Effector memory CD4-positive, alpha-beta T cell (primary cell): ENCODE measurements at regions not wholly inside any gene's neighbourhood (a gene's known extent, or its start where the extent isn't known, plus 50 kb on each side); places are given as distances from the start of the nearest gene placed in this dataset.

ENCODE experiments used
- DNase-seq, 3 donors: peaks; one replicate each; pipeline ENCODE4 v3.0.0-alpha.2; 2020
- H3K27ac ChIP-seq: 2 replicates; pipeline ENCODE4 v1.7.0; 2013; ENCODE audit warnings: mild to moderate bottlenecking, low read length, moderate library complexity; ENCODE audit not compliant: insufficient read depth, poor library complexity, severe bottlenecking
- H3K27me3 ChIP-seq: replicated peaks from 2 replicates; pipeline ENCODE4 v1.7.0; 2013; ENCODE audit warnings: mild to moderate bottlenecking, low read length; ENCODE audit not compliant: insufficient read depth, control insufficient read depth, poor library complexity, severe bottlenecking
- H3K36me3 ChIP-seq: 2 replicates; pipeline ENCODE4 v1.7.0; 2013; ENCODE audit warnings: mild to moderate bottlenecking, low read length, moderate library complexity; ENCODE audit not compliant: control insufficient read depth, insufficient read depth
- H3K4me1 ChIP-seq: 2 replicates; pipeline ENCODE4 v1.7.0; 2013; ENCODE audit warnings: low read length, mild to moderate bottlenecking; ENCODE audit not compliant: control insufficient read depth, insufficient read depth, poor library complexity, severe bottlenecking
- H3K4me3 ChIP-seq: 2 replicates; pipeline ENCODE4 v1.7.0; 2013; ENCODE audit warnings: low read length, low read depth, mild to moderate bottlenecking; ENCODE audit not compliant: insufficient read depth, poor library complexity, severe bottlenecking
- H3K9me3 ChIP-seq: 2 replicates; pipeline ENCODE4 v1.7.0; 2013; ENCODE audit warnings: mild to moderate bottlenecking, low read length, moderate library complexity; ENCODE audit not compliant: control insufficient read depth

DNA sequence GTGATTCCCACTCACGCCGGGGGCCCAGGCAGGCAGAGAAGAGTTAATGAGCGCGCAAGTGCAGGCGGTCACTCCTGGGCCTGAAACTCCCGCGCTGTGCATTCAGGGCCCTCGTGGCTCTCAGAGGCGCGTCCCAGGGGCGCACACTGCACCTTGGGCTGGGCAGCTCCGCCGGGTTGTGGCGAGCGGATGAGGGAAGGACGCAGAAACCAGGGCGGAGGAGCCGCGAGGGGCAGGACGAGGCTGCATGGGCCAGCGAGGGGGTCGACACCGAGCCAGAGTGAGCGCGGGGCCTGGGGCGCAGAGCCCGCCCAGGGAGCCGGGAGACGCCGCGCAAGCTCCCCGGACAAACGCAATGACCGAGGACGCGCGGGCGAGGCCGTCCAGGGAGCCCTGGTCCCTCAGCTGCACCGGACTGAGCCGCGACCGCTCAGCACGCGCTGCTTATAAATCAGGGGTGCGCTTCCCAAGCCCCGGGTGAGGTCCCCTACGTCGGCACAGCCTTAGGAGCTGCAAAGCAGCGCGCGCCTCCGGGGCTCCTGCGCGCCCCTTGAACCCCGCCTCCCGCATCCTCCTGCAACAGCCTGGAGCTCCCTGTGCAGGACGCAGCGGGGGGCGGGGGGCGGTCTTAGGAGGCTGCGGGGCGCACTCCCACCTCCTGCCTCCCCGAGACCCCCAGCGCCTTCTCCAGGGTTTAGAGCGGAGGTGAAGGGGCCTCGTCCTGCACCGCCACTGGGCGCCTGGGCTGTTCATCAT lies 180.2 kb upstream of the ALKAL2 start:
- Histone ChIP-seq H3K27ac (no peak overlapping the region), H3K27me3 (peaks cover 13% of the 10 kb centered on the region), H3K36me3 (no peaks in the 10 kb centered on the region), H3K9me3 (no peaks in the 10 kb centered on the region), H3K4me1 (no peaks in the 10 kb centered on the region), H3K4me3 (no peak overlapping the region)
- DNase-seq: no peak

DNA sequence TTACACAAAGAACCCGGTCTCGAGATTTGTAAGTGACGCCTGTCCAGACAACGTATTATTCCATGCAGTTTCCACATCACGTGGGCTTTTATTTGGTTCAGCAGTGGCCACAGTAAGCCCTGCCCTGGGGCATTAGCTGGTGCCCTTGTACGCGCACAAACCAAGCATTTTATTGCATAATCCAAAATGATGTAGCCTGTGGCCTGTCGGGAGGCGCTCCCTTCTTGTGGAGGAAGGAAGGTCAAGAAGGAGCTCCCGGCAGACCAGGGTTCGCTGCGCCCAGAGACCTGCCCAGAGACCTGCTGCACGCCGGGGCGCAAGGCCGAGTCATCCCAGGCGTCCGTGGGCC lies 179.6 kb upstream of the ALKAL2 start:
- Histone ChIP-seq H3K4me1 (no peaks in the 10 kb centered on the region), H3K27ac (no peak overlapping the region), H3K9me3 (no peaks in the 10 kb centered on the region), H3K4me3 (no peak overlapping the region), H3K27me3 (peaks cover 13% of the 10 kb centered on the region), H3K36me3 (no peaks in the 10 kb centered on the region)
- DNase-seq: no peak

DNA sequence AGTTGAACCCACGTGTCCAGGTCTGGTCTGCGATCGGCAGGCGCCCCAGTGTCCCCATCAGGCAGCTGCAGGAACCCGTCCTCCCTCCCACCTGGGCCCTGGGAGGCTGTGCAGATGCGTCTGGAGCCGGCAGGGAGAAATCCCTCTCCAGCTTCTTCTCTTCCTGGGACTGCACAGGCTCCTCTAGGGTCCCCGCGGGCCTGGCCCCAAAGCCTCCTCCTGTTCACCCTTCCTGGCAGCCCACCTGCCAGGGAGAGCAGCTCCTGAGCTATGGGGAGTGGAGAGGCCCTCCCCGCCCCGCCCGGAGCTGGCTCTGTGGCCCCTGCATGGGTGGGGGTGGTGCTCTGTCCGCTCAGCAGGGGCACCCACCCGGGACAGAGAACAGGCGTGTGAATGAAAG lies 179.2 kb upstream of the ALKAL2 start:
- H3K36me3 ChIP-seq: no peaks in the 10 kb centered on the region
- DNase-seq: no peak
- H3K27me3 ChIP-seq: peaks cover 13% of the 10 kb centered on the region
- no peaks in the 10 kb centered on the region for H3K9me3 ChIP-seq
- H3K4me3 ChIP-seq: no peak overlapping the region
- no peaks in the 10 kb centered on the region for H3K4me1 ChIP-seq
- H3K27ac ChIP-seq: no peak overlapping the region

DNA sequence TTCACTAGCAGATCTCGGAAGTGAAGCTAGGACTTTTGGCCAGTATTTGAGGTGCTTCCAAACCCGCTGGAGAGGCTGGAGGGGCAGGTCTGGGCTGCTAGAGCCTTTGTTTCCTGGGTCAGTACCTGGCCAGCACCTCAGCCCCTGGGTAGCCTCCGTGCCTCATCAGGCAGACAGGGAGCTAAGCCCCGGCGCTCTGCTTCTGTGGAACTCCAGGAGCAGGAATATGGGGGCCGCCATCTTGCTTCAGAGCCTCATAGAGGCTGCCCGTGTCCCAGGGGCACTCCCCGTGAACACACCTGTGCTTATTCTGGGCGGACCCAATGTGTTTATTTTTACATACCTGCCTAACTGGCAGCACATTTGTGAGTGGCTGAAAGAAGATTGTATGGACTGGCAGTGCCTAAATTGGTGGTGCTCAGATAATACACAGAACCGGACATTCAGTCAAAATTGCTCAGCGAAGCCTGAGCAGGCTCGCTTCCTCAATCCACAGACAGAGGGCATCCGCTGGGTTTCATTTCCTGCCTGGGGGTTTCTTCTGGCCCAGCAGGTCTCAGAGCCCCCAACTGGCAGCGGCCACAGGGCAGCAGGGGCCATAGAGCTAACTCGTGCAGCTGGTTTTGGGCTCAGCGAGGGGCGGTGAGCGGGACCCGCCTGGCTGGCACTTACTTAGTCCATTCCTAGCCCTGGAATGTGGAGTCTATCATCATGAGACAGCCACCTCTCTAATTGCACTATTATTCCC lies 176.8 kb upstream of the ALKAL2 start:
- peaks cover 13% of the 10 kb centered on the region for H3K27me3 ChIP-seq
- no peak overlapping the region for H3K4me3 ChIP-seq

DNA sequence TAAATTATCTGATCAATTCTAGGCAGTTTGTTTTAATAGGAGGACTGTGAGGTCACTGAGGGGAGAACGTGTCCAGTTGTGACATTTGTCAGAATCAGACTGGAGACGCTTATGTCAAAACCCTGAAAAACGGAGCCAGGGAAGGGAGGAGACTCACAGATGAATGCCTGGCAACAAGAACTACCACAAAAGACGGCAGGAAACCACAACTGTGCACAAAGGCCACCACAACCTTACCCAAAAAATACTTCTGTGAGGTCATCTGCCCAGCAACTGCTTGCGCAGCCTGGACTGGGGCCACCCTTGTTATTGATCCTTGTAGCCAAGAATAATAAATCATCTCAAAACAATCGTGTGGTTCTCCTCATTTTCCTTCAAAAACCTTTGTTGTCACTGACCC lies 173.0 kb upstream of the ALKAL2 start:
- Histone ChIP-seq H3K36me3 (no peaks in the 10 kb centered on the region), H3K27ac (no peak overlapping the region), H3K4me1 (peaks cover 16% of the 10 kb centered on the region), H3K4me3 (no peak overlapping the region), H3K9me3 (no peaks in the 10 kb centered on the region), H3K27me3 (no peaks in the 10 kb centered on the region)
- peak; percentile 27 to 44 (median 41) for DNase-seq

More for the DNA sequence above, 176.8 kb upstream of the ALKAL2 start:
- no peak for DNase-seq
- no peaks in the 10 kb centered on the region for H3K9me3 ChIP-seq
- no peaks in the 10 kb centered on the region for H3K36me3 ChIP-seq
- no peak overlapping the region for H3K27ac ChIP-seq
- H3K4me1 ChIP-seq: peaks cover 16% of the 10 kb centered on the region

DNA sequence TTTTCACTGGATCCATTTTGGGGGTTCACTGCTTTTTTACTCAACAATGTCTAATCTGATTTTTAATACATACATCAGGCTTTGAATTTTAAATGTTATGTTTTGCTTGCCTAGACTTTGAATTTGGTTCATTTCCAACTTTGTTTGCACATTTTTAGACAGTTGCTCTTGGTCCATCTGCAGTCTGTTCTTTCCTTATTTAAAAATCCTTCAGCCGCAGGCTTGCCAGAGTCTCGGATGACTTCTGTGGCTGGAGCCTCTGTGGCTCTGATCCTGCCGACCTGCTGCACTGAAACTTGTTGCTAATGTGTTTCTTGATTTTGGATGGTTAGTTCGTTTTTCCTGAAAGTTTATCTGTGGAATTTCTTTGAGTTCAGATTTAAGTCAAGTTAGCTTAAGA lies 172.0 kb upstream of the ALKAL2 start:
- DNase-seq: no peak
- no peaks in the 10 kb centered on the region for H3K36me3 ChIP-seq

DNA sequence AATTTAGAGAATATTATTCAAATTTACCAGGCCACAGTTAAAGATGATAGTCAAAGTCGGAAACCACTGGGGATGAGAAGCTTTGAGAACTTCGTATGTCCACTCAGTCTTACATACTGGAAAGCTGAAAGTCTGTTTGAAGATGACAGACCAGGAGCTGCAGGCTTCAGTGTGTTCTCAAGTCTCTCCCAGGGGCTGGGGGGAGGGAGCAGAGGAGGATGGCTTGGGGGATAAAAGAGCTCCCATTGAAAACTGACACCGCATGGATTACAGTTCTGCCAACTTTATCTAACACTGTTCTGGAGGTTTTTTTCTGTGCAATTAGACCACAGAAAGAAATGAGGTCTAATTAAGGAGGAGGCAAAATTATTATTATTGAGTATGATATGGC lies 170.5 kb upstream of the ALKAL2 start:
- H3K4me3 ChIP-seq: no peak overlapping the region
- H3K9me3 ChIP-seq: no peaks in the 10 kb centered on the region
- no peak for DNase-seq
- no peak overlapping the region for H3K27ac ChIP-seq
- H3K36me3 ChIP-seq: no peaks in the 10 kb centered on the region
- peaks cover 16% of the 10 kb centered on the region for H3K4me1 ChIP-seq
- peaks cover 5% of the 10 kb centered on the region for H3K27me3 ChIP-seq

More for the DNA sequence above, 172.0 kb upstream of the ALKAL2 start:
- H3K27ac ChIP-seq: no peak overlapping the region
- H3K9me3 ChIP-seq: no peaks in the 10 kb centered on the region
- no peak overlapping the region for H3K4me3 ChIP-seq
- peaks cover 16% of the 10 kb centered on the region for H3K4me1 ChIP-seq
- peaks cover 4% of the 10 kb centered on the region for H3K27me3 ChIP-seq

DNA sequence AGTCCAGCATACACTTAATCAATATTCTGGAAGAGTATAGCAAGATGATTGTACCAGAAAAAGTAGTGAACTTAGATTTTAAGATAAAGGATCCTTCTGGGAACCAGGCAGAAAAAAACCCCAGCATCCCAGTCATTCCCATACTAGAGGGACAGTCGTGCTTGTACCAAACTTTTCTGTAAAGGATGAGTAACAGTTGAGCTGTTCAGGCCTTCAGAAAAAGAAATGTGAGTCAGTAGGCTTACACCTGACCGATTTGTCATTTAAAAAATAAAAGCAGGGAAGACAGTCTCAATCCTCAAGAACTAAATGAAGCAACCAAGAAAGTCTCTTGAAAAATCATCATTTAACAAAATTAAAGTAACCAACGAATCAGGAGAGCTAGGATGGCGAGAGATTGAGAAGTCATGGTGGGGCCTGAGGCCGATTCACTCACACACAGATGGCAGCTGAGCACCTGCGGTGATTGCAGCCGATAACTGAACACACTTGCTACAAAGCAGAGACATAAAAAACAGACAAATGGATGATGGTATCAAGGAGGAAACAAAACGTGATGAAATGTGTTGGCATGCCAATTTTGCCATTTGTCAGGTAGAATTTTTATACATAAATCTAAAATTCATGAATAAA lies 170.0 kb upstream of the ALKAL2 start:
- Histone ChIP-seq H3K27me3 (peaks cover 5% of the 10 kb centered on the region), H3K4me1 (peaks cover 16% of the 10 kb centered on the region), H3K27ac (no peak overlapping the region), H3K9me3 (no peaks in the 10 kb centered on the region), H3K36me3 (no peaks in the 10 kb centered on the region), H3K4me3 (no peak overlapping the region)
- DNase-seq: no peak

DNA sequence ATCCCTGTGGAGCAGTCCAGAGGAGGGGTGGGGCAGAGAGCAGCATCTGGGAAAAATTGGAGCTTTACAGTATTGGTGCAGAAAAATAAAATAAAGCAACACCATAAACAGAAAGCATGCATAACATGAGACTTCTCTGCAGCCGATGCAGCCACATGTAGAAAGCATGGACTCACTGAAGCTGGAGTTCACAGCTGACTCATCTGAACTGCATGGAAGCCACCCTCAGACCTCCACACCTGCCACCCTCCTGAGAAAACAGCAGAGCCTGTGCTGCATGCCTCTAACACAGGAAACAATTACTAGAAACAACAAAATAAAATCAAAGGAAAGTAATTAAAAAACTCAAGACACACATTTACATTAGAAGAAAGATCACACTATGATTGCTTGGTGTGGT lies 169.4 kb upstream of the ALKAL2 start:
- no peak for DNase-seq
- Histone ChIP-seq H3K36me3 (no peaks in the 10 kb centered on the region), H3K27me3 (peaks cover 5% of the 10 kb centered on the region), H3K4me1 (peaks cover 16% of the 10 kb centered on the region), H3K9me3 (no peaks in the 10 kb centered on the region), H3K4me3 (no peak overlapping the region), H3K27ac (no peak overlapping the region)

DNA sequence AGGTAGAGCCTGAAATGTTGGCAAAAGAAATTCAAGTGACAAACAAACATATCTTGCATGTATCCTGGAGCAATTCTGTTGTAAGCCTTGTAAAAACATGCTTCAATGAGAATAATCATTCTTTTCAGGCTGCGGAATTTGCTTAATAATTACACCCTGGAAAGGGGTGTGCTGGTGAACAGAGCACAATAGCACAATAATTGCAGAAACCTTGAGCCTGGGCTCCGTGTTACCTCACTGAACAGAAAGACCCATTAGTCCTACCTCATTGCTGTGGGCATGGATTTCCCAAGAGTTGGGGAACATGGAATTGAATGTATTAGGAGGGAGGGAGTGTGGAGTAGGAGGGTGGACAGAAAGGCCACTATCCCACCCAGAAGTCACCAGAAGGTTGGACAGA lies 168.0 kb upstream of the ALKAL2 start:
- no peak for DNase-seq
- Histone ChIP-seq H3K4me1 (peaks cover 9% of the 10 kb centered on the region), H3K27ac (no peak overlapping the region)

More for the DNA sequence above, 168.0 kb upstream of the ALKAL2 start:
- Histone ChIP-seq H3K27me3 (peaks cover 5% of the 10 kb centered on the region), H3K9me3 (no peaks in the 10 kb centered on the region), H3K4me3 (no peak overlapping the region), H3K36me3 (no peaks in the 10 kb centered on the region)
